Caki2 (cell line): ENCODE measurements at regions not wholly inside any gene's neighbourhood (a gene's known extent, or its start where the extent isn't known, plus 50 kb on each side); places are given as distances from the start of the nearest gene placed in this dataset.

Experiments
- DNase-seq: peaks from one replicate; pipeline ENCODE4 v3.0.0-alpha.2; 2015; ENCODE audit warnings: low read depth
- in situ Hi-C: cut with HindIII; loops from 2 replicates; pipeline ENCODE4 v1.10.0; 2016; ENCODE audit warnings: low sequenced_read_pairs, low pct_unique_long_range_greater_than_20kb, mixed read lengths

DNA sequence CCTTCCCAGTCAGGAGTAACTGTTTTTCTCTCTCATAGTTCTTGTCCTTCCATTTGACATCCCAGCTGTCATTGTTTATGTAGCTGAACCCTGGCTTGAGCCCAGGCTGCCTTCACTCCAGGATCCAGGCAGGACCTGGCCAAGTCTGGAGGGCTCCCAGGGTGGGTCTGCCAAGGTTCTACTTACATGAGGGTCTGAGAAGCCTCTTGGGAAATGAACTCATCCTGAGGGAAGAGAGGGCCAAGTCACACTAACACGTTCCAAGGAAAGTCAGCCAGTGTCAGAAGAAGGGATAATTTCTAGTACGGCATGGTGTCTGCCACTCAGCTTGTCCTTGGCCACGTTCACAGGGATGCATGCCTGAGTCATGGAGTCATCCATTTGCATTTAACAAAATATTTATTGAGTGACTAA, 54.8 kb upstream of the SRD5A3 start:
- no peak for DNase-seq
- in situ Hi-C loops = no loop called here

GRCh38 chr4:55296096-55296495, 49.9 kb upstream of the SRD5A3 start:
- DNase-seq = no peak
- in situ Hi-C loops = no loop called here
